CD14-positive monocyte (primary cell): ENCODE measurements at regions not wholly inside any gene's neighbourhood (a gene's known extent, or its start where the extent isn't known, plus 50 kb on each side); places are given as distances from the start of the nearest gene placed in this dataset.
A peak's percentile ranks its signal among the peaks of the same experiment; 100 is the strongest.

Experiments used
- DNase-seq, 3 donors: peaks; one replicate each; pipeline ENCODE4 v3.0.0-alpha.2; 2011 to 2022
- H2AFZ ChIP-seq: 2 replicates; pipeline ENCODE4 v1.6.0; 2012; ENCODE audit warnings: mild to moderate bottlenecking, low read depth, low read length, inconsistent platforms; ENCODE audit not compliant: insufficient read depth, poor library complexity, severe bottlenecking
- H3K27ac ChIP-seq, 2 donors: 1 replicate in 1 of 2; 2 replicates in 1 of 2; pipeline ENCODE4 v1.5.1; 2012 to 2013; ENCODE audit warnings: low read length in 2 of 2, control low read depth in 1 of 2, inconsistent platforms in 1 of 2, low read depth in 1 of 2, mild to moderate bottlenecking in 1 of 2
- H3K27me3 ChIP-seq, 2 donors: one replicate each; pipeline versions ENCODE4 v1.6.0 to v1.6.1; 2011 to 2013; ENCODE audit warnings: low read length in 2 of 2; ENCODE audit not compliant: control insufficient read depth in 2 of 2, insufficient read depth in 2 of 2
- H3K36me3 ChIP-seq, 2 donors: replicated peaks in 1 of 2; 1 replicate in 1 of 2; 2 replicates in 1 of 2; pipeline versions ENCODE4 v1.5.1 to v1.6.1; 2012 to 2013; ENCODE audit warnings: low read length in 2 of 2, control low read depth in 1 of 2, inconsistent platforms in 1 of 2, mild to moderate bottlenecking in 1 of 2; ENCODE audit not compliant: insufficient read depth in 2 of 2, control insufficient read depth in 1 of 2
- H3K4me1 ChIP-seq, 2 donors: 1 replicate in 1 of 2; 2 replicates in 1 of 2; pipeline versions ENCODE4 v1.5.1 to v1.6.1; 2012 to 2013; ENCODE audit warnings: low read length in 2 of 2, control low read depth in 1 of 2, inconsistent platforms in 1 of 2, mild to moderate bottlenecking in 1 of 2, moderate library complexity in 1 of 2; ENCODE audit not compliant: insufficient read depth in 2 of 2, control insufficient read depth in 1 of 2
- H3K4me2 ChIP-seq: replicated peaks from 2 replicates; pipeline ENCODE3; 2012; ENCODE audit warnings: low read length, moderate library complexity, mild to moderate bottlenecking; ENCODE audit not compliant: poor library complexity, severe bottlenecking; ENCODE audit errors: extremely low read depth
- H3K4me3 ChIP-seq, 3 experiments: fragments of 200-600 bp in 1 of 3; sonication (generic) in 1 of 3; replicated peaks in 1 of 3; 1 replicate in 2 of 3; 2 replicates in 1 of 3; pipeline ENCODE4 v1.5.1; 2011 to 2013; ENCODE audit warnings: low read length in 3 of 3, mild to moderate bottlenecking in 3 of 3, control low read depth in 2 of 3, low read depth in 2 of 3, inconsistent platforms in 1 of 3, moderate library complexity in 1 of 3
- H3K79me2 ChIP-seq: 2 replicates; pipeline ENCODE4 v1.6.0; 2012; ENCODE audit warnings: mild to moderate bottlenecking, control low read depth, inconsistent platforms, low read length, moderate library complexity; ENCODE audit not compliant: insufficient read depth
- H3K9ac ChIP-seq: 2 replicates; pipeline ENCODE4 v1.6.0; 2017; ENCODE audit warnings: low read length, mild to moderate bottlenecking; ENCODE audit not compliant: insufficient read depth, poor library complexity, severe bottlenecking
- H3K9me3 ChIP-seq, 2 donors: replicated peaks in 1 of 2; 1 replicate in 1 of 2; 2 replicates in 1 of 2; pipeline versions ENCODE4 v1.5.1 to v1.6.1; 2012 to 2013; ENCODE audit warnings: low read length in 2 of 2, control low read depth in 1 of 2; ENCODE audit not compliant: control insufficient read depth in 1 of 2, insufficient read depth in 1 of 2
- H4K20me1 ChIP-seq: 2 replicates; pipeline ENCODE4 v1.6.0; 2012; ENCODE audit warnings: mild to moderate bottlenecking, low read length, control low read depth, moderate library complexity; ENCODE audit not compliant: insufficient read depth
- H3K27ac Mint-ChIP-seq, 7 donors: one replicate each; pipeline ENCODE4 v1.8.0; 2020; ENCODE audit warnings: mild to moderate bottlenecking in 7 of 7, mixed read lengths in 7 of 7, moderate library complexity in 6 of 7, inconsistent platforms in 2 of 7
- H3K27me3 Mint-ChIP-seq, 3 donors: one replicate each; pipeline ENCODE4 v1.8.0; 2021 to 2022; ENCODE audit warnings: low read depth in 3 of 3, mild to moderate bottlenecking in 3 of 3, mixed read lengths in 3 of 3, moderate library complexity in 3 of 3, inconsistent platforms in 1 of 3
- H3K36me3 Mint-ChIP-seq, 2 donors: one replicate each; pipeline ENCODE4 v1.8.0; 2020; ENCODE audit warnings: mixed read lengths in 2 of 2, inconsistent platforms in 1 of 2, mild to moderate bottlenecking in 1 of 2
- H3K4me1 Mint-ChIP-seq: one replicate; pipeline ENCODE4 v1.8.0; 2020; ENCODE audit warnings: mild to moderate bottlenecking, mixed read lengths
- H3K4me3 Mint-ChIP-seq, 2 donors: one replicate each; pipeline ENCODE4 v1.8.0; 2020; ENCODE audit warnings: mild to moderate bottlenecking in 2 of 2, mixed read lengths in 2 of 2, moderate library complexity in 1 of 2
- H3K9me3 Mint-ChIP-seq, 7 donors: one replicate each; pipeline ENCODE4 v1.8.0; 2020 to 2022; ENCODE audit warnings: mixed read lengths in 7 of 7, mild to moderate bottlenecking in 6 of 7, moderate library complexity in 6 of 7, inconsistent platforms in 2 of 7
- WGBS: methylation state at CpG from one replicate; pipeline ENCODE4 v1.1.5; 2013; ENCODE audit warnings: missing lambda C conversion rate; ENCODE audit not compliant: insufficient coverage; 5-methylcytosine and 5-hydroxymethylcytosine counted together
- intact Hi-C, 2 donors: fragments of 100-400 bp; cut with micrococcal nuclease; formaldehyde crosslinking; loops; one replicate each; pipeline versions ENCODE4 v1.15.0 to v1.15.1; 2023
- TF ChIP-seq, protein P1 (sequence below): fragments of 200-600 bp; IDR thresholded peaks from one replicate; pipeline ENCODE4 v1.8.0; 2022; ENCODE audit warnings: antibody characterized with exemption, mild to moderate bottlenecking

DNA sequence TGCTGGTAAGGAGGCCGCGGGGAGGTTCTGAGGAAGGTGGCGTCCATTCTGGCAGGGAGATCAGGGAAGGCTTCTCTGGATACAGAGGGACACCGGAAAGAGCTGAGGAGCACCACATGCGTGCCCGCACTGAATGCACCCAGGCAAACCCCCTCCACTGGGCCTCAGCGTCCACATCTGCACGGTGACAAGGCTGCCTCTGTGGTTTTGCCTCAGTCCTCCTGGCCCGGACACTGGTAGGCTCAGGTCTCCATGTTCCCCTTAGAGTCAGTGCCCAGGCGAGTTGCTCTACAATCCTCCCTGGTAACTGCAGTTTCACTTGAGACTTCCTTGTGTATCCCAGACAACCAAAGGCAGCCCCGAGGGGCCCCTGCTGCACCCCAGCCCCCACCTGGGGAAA is 173.3 kb downstream of the MELK start:
- Histone ChIP-seq H3K9me3 (no peaks in the 10 kb centered on the region), H3K79me2 (no peaks in the 10 kb centered on the region), H3K27me3 (peaks cover 2 to 3% of the 10 kb centered on the region in 2 donors), H4K20me1 (no peaks in the 10 kb centered on the region), H3K36me3 (no peaks in the 10 kb centered on the region), H3K9ac (no peak overlapping the region), H3K4me1 (no peaks in the 10 kb centered on the region), H3K27ac (no peak overlapping the region), H3K4me3 (no peak overlapping the region), H2AFZ (no peak overlapping the region), H3K4me2 (no peak overlapping the region)
- Mint-ChIP-seq H3K27me3 (peaks cover 5 to 26% (median 12%) of the 10 kb centered on the region in 3 donors), H3K36me3 (no peaks in the 10 kb centered on the region), H3K27ac (peak overlapping the region in 1 of 7 donors; percentile 15), H3K4me3 (no peak overlapping the region), H3K4me1 (no peaks in the 10 kb centered on the region), H3K9me3 (no peaks in the 10 kb centered on the region)
- WGBS = 92% methylated on average over 7 of the region's 11 CpGs
- TF ChIP-seq, protein P1, sequence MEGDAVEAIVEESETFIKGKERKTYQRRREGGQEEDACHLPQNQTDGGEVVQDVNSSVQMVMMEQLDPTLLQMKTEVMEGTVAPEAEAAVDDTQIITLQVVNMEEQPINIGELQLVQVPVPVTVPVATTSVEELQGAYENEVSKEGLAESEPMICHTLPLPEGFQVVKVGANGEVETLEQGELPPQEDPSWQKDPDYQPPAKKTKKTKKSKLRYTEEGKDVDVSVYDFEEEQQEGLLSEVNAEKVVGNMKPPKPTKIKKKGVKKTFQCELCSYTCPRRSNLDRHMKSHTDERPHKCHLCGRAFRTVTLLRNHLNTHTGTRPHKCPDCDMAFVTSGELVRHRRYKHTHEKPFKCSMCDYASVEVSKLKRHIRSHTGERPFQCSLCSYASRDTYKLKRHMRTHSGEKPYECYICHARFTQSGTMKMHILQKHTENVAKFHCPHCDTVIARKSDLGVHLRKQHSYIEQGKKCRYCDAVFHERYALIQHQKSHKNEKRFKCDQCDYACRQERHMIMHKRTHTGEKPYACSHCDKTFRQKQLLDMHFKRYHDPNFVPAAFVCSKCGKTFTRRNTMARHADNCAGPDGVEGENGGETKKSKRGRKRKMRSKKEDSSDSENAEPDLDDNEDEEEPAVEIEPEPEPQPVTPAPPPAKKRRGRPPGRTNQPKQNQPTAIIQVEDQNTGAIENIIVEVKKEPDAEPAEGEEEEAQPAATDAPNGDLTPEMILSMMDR = no peak
- intact Hi-C loops = no loop called here
- no peak for DNase-seq

GRCh38 chr9:36746415-36746814 is 173.7 kb downstream of the MELK start:
- Histone ChIP-seq H3K9ac (no peak overlapping the region), H4K20me1 (no peaks in the 10 kb centered on the region), H3K36me3 (no peaks in the 10 kb centered on the region), H3K79me2 (no peaks in the 10 kb centered on the region), H3K4me2 (no peak overlapping the region), H3K27ac (no peak overlapping the region), H2AFZ (no peak overlapping the region), H3K4me1 (no peaks in the 10 kb centered on the region), H3K27me3 (no peaks in the 10 kb centered on the region), H3K4me3 (no peak overlapping the region), H3K9me3 (no peaks in the 10 kb centered on the region)
- Mint-ChIP-seq H3K27ac (no peak overlapping the region), H3K36me3 (no peaks in the 10 kb centered on the region), H3K4me3 (peak overlapping the region in 1 of 2 donors; percentile 5), H3K27me3 (peaks cover 2 to 25% (median 7%) of the 10 kb centered on the region in 3 donors), H3K4me1 (no peaks in the 10 kb centered on the region), H3K9me3 (no peaks in the 10 kb centered on the region)
- WGBS = 100% methylated on average over 1 of the region's 3 CpGs
- DNase-seq = no peak
- TF ChIP-seq, protein P1 = no peak
- intact Hi-C loops = no loop called here
